OCI-M2 (cell line): ENCODE measurements at regions not wholly inside any gene's neighbourhood (a gene's known extent, or its start where the extent isn't known, plus 50 kb on each side); places are given as distances from the start of the nearest gene placed in this dataset.

Experiments used
- DNase-seq: peaks from one replicate; lab custom pipeline; 2025; ENCODE audit not compliant: unreplicated experiment; lab: John Stamatoyannopoulos, UW

DNA sequence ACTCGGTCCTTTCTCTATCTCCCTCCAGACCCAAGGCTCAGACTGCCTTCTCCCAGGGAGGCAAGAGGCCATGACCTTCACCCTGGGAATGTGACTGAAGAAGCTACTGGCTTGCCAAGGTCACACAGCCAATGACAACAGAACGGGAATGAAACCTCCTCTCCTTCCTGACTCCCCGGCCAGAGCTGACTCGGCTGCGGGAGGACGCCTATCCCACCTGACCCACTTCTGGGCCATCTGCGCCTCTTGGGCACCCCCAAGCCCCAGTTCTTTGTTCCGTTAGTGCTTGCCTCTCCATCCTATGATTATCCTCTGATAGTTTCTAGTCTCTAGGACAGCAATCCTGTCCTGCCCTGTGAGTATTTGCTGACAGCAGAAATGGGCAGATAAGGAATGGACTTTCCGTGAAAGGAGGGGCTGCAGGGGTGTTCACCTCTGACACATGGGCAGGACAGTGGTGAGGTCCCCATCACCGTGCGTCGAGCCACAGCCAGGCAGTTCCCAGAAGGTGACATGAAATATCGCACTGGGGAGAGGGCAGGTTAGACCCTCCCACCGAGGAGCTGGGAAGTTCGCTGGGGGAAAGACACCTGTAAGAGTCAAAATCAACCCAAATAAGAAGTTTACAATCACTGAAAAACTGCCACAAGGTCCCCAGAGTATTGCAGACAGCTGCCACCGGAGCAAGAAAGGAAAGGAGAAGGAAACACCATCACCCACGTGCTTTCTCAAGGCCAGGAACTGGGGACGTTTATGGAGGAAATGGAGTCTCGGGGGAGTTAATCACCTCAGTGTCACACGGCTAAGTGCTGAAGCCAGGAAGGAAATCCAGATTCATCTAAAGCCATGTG, 63.0 kb downstream of the INSIG1 start:
- DNase-seq: no peak

DNA sequence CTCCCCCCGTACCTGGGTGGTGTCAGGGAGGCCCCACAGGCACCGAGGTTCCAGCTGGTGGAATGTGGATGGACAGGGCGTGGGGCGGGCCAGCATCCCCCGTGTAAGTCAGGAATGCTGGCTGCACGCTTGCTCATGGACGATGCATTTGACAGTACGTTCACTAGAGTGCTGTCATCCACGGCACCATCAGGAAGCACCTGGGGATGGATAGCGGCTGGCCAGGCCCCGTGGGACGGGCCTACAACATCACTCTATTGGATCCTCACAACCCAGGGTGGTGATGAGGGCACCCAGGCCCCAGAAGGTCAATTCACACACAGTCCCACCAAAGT, 63.6 kb downstream of the INSIG1 start:
- no peak for DNase-seq

DNA sequence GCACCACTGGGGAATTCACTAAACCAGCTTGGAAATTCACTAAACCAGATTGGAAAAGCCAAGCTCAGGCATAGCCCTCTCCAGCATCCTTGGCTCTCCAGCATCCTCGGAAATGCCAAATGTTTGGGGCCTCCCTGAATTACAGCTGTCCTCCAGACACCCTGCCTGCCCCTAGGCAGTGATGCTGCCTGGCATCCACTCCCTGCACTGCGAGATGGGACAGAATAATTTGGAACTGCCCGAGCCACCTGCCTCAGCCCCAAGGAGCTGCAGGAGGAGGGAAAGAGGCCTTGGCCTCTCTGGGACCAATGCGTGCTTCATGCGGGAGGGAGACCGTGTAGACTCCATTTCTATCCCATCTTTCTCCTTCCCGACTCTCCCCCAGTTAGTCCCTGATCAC, 64.3 kb downstream of the INSIG1 start:
- DNase-seq: no peak

GRCh38 chr7:155362380-155363145, 64.9 kb downstream of the INSIG1 start:
- DNase-seq: no peak

DNA sequence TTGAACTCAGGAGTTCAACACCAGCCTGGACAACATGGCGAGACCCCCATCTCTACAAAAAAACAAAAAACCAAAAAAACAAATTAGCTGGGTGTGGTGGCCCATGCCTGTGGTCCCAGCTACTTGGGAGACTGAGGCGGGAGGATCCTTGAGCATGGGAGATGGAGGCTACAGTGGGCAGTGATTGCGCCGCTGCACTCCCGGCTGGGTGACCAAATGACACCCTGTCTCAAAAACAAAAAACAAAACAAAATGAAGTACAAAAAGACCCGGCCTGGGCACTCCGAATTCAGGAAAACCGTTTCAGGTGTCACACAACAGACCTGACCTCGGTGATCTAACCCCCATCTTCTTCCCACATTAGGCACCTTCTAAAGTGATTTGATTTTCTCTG, 65.5 kb downstream of the INSIG1 start:
- no peak for DNase-seq

- no peak for DNase-seq
These were observed 66.3 kb downstream of the INSIG1 start for GRCh38 chr7:155363852-155364600.

- no peak for DNase-seq
These were observed 67.6 kb downstream of the INSIG1 start for GRCh38 chr7:155365146-155365874.

GRCh38 chr7:155368894-155369600, 71.4 kb downstream of the INSIG1 start:
- no peak for DNase-seq

GRCh38 chr7:155369766-155370165, 72.1 kb downstream of the INSIG1 start:
- DNase-seq: no peak

DNA sequence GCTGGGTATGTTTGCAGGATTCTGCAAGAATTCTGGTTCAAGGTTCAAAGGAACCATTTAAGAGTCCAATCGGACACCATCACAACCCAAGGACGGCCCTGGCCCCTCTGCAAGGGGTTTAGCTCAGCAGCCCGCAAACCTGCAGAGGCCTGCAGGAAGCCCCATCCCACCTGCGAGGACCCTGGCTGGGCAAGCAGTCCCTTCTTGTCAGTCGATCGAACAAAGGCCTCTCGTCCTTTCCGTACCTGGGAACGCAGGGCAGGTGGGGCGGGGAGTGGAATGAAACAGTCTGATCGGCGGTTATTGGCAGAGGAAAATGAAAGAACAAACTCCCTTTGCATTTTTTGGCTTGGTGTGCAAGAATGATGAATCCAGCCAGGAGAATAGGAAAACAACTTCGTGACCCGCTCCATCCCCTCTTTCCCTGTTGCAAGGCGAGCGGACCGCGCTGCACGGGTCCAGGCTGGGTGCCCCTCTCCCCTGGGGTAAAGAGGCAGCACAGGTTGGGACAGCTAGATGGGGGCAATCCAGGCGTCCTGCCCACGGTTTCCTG, 73.7 kb downstream of the INSIG1 start:
- DNase-seq: no peak

DNA sequence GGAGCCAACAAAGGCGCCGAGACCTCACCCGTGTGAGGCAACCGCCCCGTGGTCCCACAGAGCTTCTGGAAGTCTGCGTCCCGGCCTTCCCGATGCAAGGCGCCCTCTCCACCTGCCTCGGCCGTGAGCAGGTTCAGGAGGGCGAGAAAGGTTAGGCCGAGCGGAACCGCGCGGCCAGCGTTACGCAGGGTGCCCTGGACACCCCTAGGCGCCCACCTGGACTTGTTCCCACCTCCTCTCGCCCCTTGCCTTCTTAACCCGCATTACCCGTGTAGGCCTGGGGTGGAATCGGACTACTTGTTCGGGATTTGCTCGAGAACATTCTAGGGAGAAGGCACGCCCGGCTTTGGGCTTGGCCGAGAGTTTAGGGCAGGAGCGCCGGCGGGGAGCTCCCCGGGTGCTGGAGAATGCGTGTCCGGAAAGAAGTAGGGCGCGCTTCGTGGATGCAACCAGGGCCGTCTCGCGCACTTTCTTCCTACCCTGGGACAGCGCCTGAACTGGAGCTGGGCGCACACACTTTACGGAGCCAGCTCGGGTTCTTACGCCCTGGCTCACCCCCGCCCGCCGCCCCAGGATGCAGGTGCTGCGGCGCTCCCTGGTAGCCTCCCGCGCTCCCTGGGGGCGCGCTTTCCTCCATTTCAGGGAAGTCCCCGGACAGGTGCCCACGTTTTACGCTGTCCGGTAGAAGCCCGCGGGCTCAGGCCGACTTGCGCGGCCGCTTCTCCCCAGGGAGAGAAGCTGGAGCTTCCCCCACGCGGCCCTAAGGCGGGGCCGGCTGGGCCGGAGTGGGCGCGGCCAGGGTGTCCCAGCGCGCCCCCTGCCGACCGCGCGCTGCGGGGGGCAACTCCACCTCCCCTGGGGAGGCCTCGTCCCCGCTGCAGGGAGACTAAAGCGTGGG, 74.5 kb downstream of the INSIG1 start:
- no peak for DNase-seq

GRCh38 chr7:155372782-155373358, 75.2 kb downstream of the INSIG1 start:
- DNase-seq: no peak

DNA sequence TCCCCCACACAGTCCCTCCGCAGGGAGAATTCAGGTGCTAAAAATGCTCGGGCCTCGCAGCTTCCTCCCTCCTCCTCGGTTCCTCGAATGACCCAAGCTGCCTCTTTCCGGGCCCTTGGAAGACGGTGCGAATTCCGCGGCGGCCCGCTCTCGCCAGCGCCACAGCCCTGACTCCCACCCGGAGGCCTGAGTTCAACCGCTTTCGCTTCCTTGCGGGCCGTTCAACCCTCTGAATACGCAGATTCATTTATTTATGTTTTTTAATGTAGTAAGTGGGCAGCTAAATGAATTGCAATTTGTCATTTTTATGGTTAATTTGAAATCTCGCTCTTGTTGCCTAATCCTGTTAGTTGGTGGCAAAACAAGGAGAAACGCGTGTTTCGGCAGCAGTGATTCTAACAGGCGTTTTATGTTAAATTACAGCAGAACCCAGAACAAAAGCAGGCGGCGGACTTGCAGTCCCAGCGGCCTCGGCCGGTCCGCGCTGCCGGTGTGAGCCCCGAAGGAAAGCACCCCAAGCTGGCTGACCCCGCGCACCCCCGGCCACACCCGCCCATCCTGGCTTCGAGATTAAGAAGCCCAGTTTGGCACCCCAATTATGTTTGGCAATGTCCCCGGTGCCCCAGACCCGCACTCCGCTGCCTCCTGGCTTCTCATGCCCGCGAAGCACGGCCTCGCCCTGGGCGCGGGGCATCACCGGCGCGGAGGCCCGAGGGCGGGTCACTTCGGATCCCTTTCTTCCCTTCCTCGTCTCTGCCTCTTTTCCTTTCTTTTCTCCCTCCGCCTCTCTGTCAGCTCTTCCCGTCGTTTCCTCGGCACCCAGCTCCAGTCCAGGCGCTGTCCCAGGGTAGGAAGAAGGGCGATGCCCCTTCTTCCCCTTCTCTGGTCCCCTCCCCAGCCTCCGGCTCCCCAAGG, 75.9 kb downstream of the INSIG1 start:
- no peak for DNase-seq

- no peak for DNase-seq
These were observed 76.9 kb downstream of the INSIG1 start for GRCh38 chr7:155374276-155375252.

- no peak for DNase-seq
These were observed 77.9 kb downstream of the INSIG1 start for GRCh38 chr7:155375337-155376277.
